ENCODE measurements at regions not wholly inside any gene's neighbourhood (a gene's known extent, or its start where the extent isn't known, plus 50 kb on each side); places are given as distances from the start of the nearest gene placed in this dataset.

GRCh38 chr4:4637710-4638109, 95.9 kb upstream of the STX18 start:
- WGBS, 3 donors: 95 to 97% (median 96%) methylated on average over 5 of the region's 5 CpGs
- TF ChIP-seq CTCF (IDR thresholded peaks at IDR 0.05) (no peak), EP300 (IDR thresholded peaks at IDR 0.05) (no peak)
- DNase-seq: no peak
- Histone ChIP-seq H3K4me1 (ENCODE audit: insufficient read depth) (peaks cover 1% of the 10 kb centered on the region), H3K9me3 (no peaks in the 10 kb centered on the region), H3K27ac (no peak overlapping the region), H3K4me3 (no peak overlapping the region), H3K36me3 (no peaks in the 10 kb centered on the region), H3K27me3 (no peaks in the 10 kb centered on the region)
- intact Hi-C loops (cut with DNase I): no loop called here

- Histone ChIP-seq H3K4me1 (ENCODE audit: insufficient read depth) (no peaks in the 10 kb centered on the region), H3K27ac (no peak overlapping the region), H3K9me3 (no peaks in the 10 kb centered on the region), H3K4me3 (no peak overlapping the region), H3K27me3 (no peaks in the 10 kb centered on the region), H3K36me3 (no peaks in the 10 kb centered on the region)
- WGBS, 3 donors: 97% methylated on average over 3 of the region's 3 CpGs
- no peak for DNase-seq
- TF ChIP-seq EP300 (IDR thresholded peaks at IDR 0.05): no peak
- no peak for TF ChIP-seq CTCF (IDR thresholded peaks at IDR 0.05)
- TF ChIP-seq POLR2A (IDR thresholded peaks at IDR 0.05): no peak
- intact Hi-C loops (cut with DNase I): no loop called here
Observed at GRCh38 chr4:4633431-4633830, 91.6 kb upstream of the STX18 start.

- Histone ChIP-seq H3K4me1 (ENCODE audit: insufficient read depth) (no peaks in the 10 kb centered on the region), H3K36me3 (no peaks in the 10 kb centered on the region), H3K4me3 (no peak overlapping the region), H3K27ac (no peak overlapping the region), H3K9me3 (no peaks in the 10 kb centered on the region), H3K27me3 (no peaks in the 10 kb centered on the region)
- no peak for TF ChIP-seq CTCF (IDR thresholded peaks at IDR 0.05)
- no peak for TF ChIP-seq POLR2A (IDR thresholded peaks at IDR 0.05)
- no peak for TF ChIP-seq EP300 (IDR thresholded peaks at IDR 0.05)
- intact Hi-C loops (cut with DNase I): no loop called here
- DNase-seq: no peak
Observed at GRCh38 chr4:4631150-4631549, 89.3 kb upstream of the STX18 start.

GRCh38 chr4:4627906-4628305, 86.1 kb upstream of the STX18 start:
- no peaks in the 10 kb centered on the region for H3K9me3 ChIP-seq
- no peak overlapping the region for H3K4me3 ChIP-seq
- no peak overlapping the region for H3K27ac ChIP-seq
- DNase-seq: no peak
- no peaks in the 10 kb centered on the region for H3K4me1 ChIP-seq (ENCODE audit: insufficient read depth)
- WGBS, 3 donors: 92 to 95% (median 95%) methylated on average over 2 of the region's 2 CpGs
- H3K36me3 ChIP-seq: no peaks in the 10 kb centered on the region
- H3K27me3 ChIP-seq: no peaks in the 10 kb centered on the region
- no peak for TF ChIP-seq CTCF (IDR thresholded peaks at IDR 0.05)
- TF ChIP-seq POLR2A (IDR thresholded peaks at IDR 0.05): no peak
- no peak for TF ChIP-seq EP300 (IDR thresholded peaks at IDR 0.05)
- intact Hi-C loops (cut with DNase I): no loop called here

GRCh38 chr4:4627111-4627510, 85.3 kb upstream of the STX18 start:
- H3K27me3 ChIP-seq: no peaks in the 10 kb centered on the region
- intact Hi-C loops (cut with DNase I): no loop called here
- no peak for DNase-seq
- H3K4me3 ChIP-seq: no peak overlapping the region
- 62 to 80% (median 65%) methylated on average over 4 of the region's 4 CpGs for WGBS, 3 donors
- no peak overlapping the region for H3K27ac ChIP-seq
- no peaks in the 10 kb centered on the region for H3K4me1 ChIP-seq (ENCODE audit: insufficient read depth)
- H3K36me3 ChIP-seq: no peaks in the 10 kb centered on the region
- TF ChIP-seq EP300 (IDR thresholded peaks at IDR 0.05) (no peak), POLR2A (IDR thresholded peaks at IDR 0.05) (no peak), CTCF (IDR thresholded peaks at IDR 0.05) (no peak)
- no peaks in the 10 kb centered on the region for H3K9me3 ChIP-seq

Measured in ovary (tissue), 7 donors.